Keratinocyte (primary cell): ENCODE measurements at regions not wholly inside any gene's neighbourhood (a gene's known extent, or its start where the extent isn't known, plus 50 kb on each side); places are given as distances from the start of the nearest gene placed in this dataset.

Source experiments
- DNase-seq: peaks from one replicate; pipeline ENCODE4 v3.0.0-alpha.2; 2011; ENCODE audit warnings: low read depth, missing footprints, low spot score
- FAIRE-seq: peaks from 2 replicates; lab custom pipeline; 2011; peaks lifted over from hg19 to GRCh38; lab: Jason Lieb, UNC
- H2AFZ ChIP-seq: 2 replicates; pipeline ENCODE4 v1.6.0; 2012; ENCODE audit warnings: low read length, control low read depth, inconsistent platforms; ENCODE audit not compliant: control insufficient read depth
- H3K27ac ChIP-seq: 2 replicates; pipeline ENCODE4 v1.5.1; 2011; ENCODE audit warnings: low read length; ENCODE audit not compliant: control insufficient read depth, insufficient read depth
- H3K27me3 ChIP-seq: 3 replicates; pipeline ENCODE4 v1.6.0; 2011; ENCODE audit warnings: low read length; ENCODE audit not compliant: control insufficient read depth, insufficient read depth; ENCODE audit errors: extremely low read depth
- H3K36me3 ChIP-seq, 2 experiments: 2 replicates in 1 of 2; 3 replicates in 1 of 2; pipeline ENCODE4 v1.5.1; 2011; ENCODE audit warnings: low read length in 2 of 2, mild to moderate bottlenecking in 1 of 2; ENCODE audit not compliant: control insufficient read depth in 2 of 2, insufficient read depth in 2 of 2; ENCODE audit errors: extremely low read depth in 1 of 2
- H3K4me1 ChIP-seq: 3 replicates; pipeline ENCODE4 v1.5.1; 2011; ENCODE audit warnings: low read length; ENCODE audit not compliant: control insufficient read depth, insufficient read depth; ENCODE audit errors: extremely low read depth
- H3K4me2 ChIP-seq: 3 replicates; pipeline ENCODE4 v1.6.0; 2011; ENCODE audit warnings: low read depth, low read length; ENCODE audit not compliant: control insufficient read depth, insufficient read depth; ENCODE audit errors: extremely low read depth
- H3K4me3 ChIP-seq, 3 experiments: fragments of 200-600 bp in 1 of 3; sonication (generic) in 1 of 3; 2 replicates in 2 of 3; 3 replicates in 1 of 3; pipeline ENCODE4 v1.5.1; 2011 to 2016; ENCODE audit warnings: low read length in 3 of 3, mild to moderate bottlenecking in 3 of 3, control low read depth in 2 of 3, inconsistent platforms in 1 of 3, low read depth in 1 of 3, mixed read lengths in 1 of 3, mixed run types in 1 of 3, moderate library complexity in 1 of 3; ENCODE audit not compliant: control insufficient read depth in 2 of 3, insufficient read depth in 2 of 3; ENCODE audit errors: extremely low read depth in 1 of 3
- H3K79me2 ChIP-seq: 2 replicates; pipeline ENCODE4 v1.6.0; 2012; ENCODE audit warnings: low read length; ENCODE audit not compliant: control insufficient read depth, insufficient read depth
- H3K9ac ChIP-seq: 3 replicates; pipeline ENCODE4 v1.6.0; 2011; ENCODE audit warnings: low read length; ENCODE audit not compliant: control insufficient read depth, insufficient read depth; ENCODE audit errors: extremely low read depth
- H3K9me1 ChIP-seq: 3 replicates; pipeline ENCODE4 v1.6.0; 2011; ENCODE audit warnings: low read length; ENCODE audit not compliant: control insufficient read depth, insufficient read depth; ENCODE audit errors: extremely low read depth
- H3K9me3 ChIP-seq: 2 replicates; pipeline ENCODE4 v1.5.1; 2012; ENCODE audit warnings: low read depth, low read length; ENCODE audit not compliant: control insufficient read depth
- H4K20me1 ChIP-seq: 3 replicates; pipeline ENCODE4 v1.6.0; 2011; ENCODE audit warnings: low read length; ENCODE audit not compliant: control insufficient read depth, insufficient read depth; ENCODE audit errors: extremely low read depth
- CTCF ChIP-seq, 3 experiments: IDR thresholded peaks in 1 of 3; conservative IDR thresholded peaks in 1 of 3; optimal IDR thresholded peaks in 1 of 3; 2 replicates in 2 of 3; 3 replicates in 1 of 3; pipeline versions ENCODE3 to v1.5.1; 2011; ENCODE audit warnings: low read length in 3 of 3, mild to moderate bottlenecking in 3 of 3, moderate library complexity in 2 of 3, control low read depth in 1 of 3, inconsistent platforms in 1 of 3; ENCODE audit not compliant: insufficient read depth in 2 of 3; ENCODE audit errors: extremely low read depth in 1 of 3
- EZH2 ChIP-seq: IDR thresholded peaks from one replicate; pipeline ENCODE4 v1.6.1; 2012; ENCODE audit warnings: inconsistent platforms, mild to moderate bottlenecking, low read length, moderate library complexity
- dilution Hi-C: fragments of 300-500 bp; cut with MboI; formaldehyde crosslinking; loops from one replicate; pipeline ENCODE4 v1.7.0; 2020; ENCODE audit warnings: low sequenced_read_pairs; ENCODE audit not compliant: extremely low pct_ligation_motif_present

DNA sequence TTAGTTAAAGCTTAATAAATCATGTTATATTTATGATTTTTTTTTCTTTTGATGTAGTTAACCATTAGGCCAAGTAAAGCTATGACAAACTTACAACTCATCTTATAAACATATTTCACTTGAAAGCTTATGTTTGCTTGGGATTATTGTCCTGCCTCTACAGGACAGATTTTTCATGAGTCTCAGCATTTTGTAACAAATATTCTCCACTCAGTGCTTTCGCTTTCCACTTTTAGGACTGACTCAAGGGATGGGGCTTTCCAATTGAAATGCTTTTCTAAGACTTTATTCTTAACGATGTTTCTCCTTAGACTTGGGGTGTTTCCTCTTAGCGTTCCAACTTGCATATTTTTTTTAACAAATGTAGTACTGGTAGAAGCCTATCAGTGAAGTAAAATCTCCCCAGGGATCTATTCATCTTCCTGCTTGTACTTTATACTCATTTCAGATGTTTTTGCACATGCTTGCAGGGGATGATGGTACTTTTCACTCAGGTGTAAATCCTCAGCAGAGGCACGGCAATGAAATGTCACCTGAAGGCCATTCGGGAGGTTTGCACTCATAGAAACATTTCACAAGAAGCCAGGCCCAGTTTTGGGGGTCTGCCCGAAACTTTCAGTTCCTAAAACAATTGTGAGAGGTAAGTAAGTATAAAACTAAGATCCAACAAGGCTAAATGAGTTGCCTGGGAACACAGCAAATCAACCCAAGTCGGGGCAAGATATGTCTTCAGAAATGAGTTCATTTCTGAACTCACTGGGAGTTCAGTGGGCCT is 298.1 kb upstream of the FOXQ1 start:
- H3K9ac ChIP-seq, result no peak overlapping the region
- FAIRE-seq (no peak), DNase-seq (no peak)
- TF ChIP-seq CTCF (optimal IDR thresholded peaks at IDR 0.05 in 1 of 3, IDR thresholded peaks at IDR 0.05 in 1 of 3, conservative IDR thresholded peaks at IDR 0.05 in 1 of 3; ENCODE audit: extremely low read depth in 1 of 3, insufficient read depth in 2 of 3, low read length in 3 of 3) (no peak), EZH2 (no peak)
- dilution Hi-C loops, result no loop called here
- H3K27me3 ChIP-seq, result no peaks in the 10 kb centered on the region
- H3K4me1 ChIP-seq, result no peaks in the 10 kb centered on the region
- no peak overlapping the region for H2AFZ ChIP-seq
- H3K4me3 ChIP-seq, result no peak overlapping the region
- H3K9me1 ChIP-seq, result no peaks in the 10 kb centered on the region
- no peaks in the 10 kb centered on the region for H4K20me1 ChIP-seq
- no peak overlapping the region for H3K27ac ChIP-seq
- no peaks in the 10 kb centered on the region for H3K9me3 ChIP-seq
- H3K36me3 ChIP-seq, result no peaks in the 10 kb centered on the region
- H3K79me2 ChIP-seq, result no peaks in the 10 kb centered on the region
- H3K4me2 ChIP-seq, result no peak overlapping the region

DNA sequence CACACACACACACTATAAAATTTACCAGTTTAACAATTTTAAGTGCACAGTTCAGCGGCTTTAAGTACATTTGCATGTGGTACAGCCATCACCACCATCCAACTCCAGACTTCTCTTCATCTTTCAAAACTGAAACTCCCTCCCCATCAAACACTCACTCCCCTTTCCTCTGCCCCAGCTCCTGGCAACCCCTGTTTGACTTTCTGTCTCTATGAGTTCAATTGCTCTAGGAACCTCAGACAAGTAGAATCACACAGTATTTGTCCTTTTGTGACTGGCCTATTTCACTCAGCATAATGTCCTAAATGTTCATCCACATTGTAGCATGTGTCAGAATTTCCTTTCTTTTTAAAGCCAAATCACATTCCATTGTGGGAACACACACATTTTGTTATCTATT is 302.8 kb upstream of the FOXQ1 start:
- no peaks in the 10 kb centered on the region for H3K36me3 ChIP-seq
- H3K4me3 ChIP-seq, result no peak overlapping the region
- H4K20me1 ChIP-seq, result no peaks in the 10 kb centered on the region
- no peaks in the 10 kb centered on the region for H3K27me3 ChIP-seq
- DNase-seq, result no peak
- no peaks in the 10 kb centered on the region for H3K9me3 ChIP-seq
- H3K27ac ChIP-seq, result no peak overlapping the region
- no peak overlapping the region for H3K9ac ChIP-seq
- no peak for FAIRE-seq
- H2AFZ ChIP-seq, result no peak overlapping the region
- no peak overlapping the region for H3K4me2 ChIP-seq
- dilution Hi-C loops, result no loop called here
- H3K4me1 ChIP-seq, result no peaks in the 10 kb centered on the region
- no peak for TF ChIP-seq CTCF (optimal IDR thresholded peaks at IDR 0.05 in 1 of 3, IDR thresholded peaks at IDR 0.05 in 1 of 3, conservative IDR thresholded peaks at IDR 0.05 in 1 of 3; ENCODE audit: extremely low read depth in 1 of 3, insufficient read depth in 2 of 3, low read length in 3 of 3)
- TF ChIP-seq EZH2, result no peak
- H3K9me1 ChIP-seq, result no peaks in the 10 kb centered on the region
- H3K79me2 ChIP-seq, result no peaks in the 10 kb centered on the region
